Muscle of leg (tissue), 3 donors: ENCODE measurements at regions not wholly inside any gene's neighbourhood (a gene's known extent, or its start where the extent isn't known, plus 50 kb on each side); places are given as distances from the start of the nearest gene placed in this dataset.

Source experiments
- DNase-seq: peaks from one replicate; pipeline ENCODE4 v3.0.0; 2013
- H3K27ac ChIP-seq: one replicate; pipeline ENCODE4 v1.5.1; 2013; ENCODE audit warnings: mild to moderate bottlenecking, low read length, control low read depth
- H3K27me3 ChIP-seq: one replicate; pipeline ENCODE4 v1.6.1; 2013; ENCODE audit warnings: low read length; ENCODE audit not compliant: control insufficient read depth, insufficient read depth
- H3K36me3 ChIP-seq: one replicate; pipeline ENCODE4 v1.6.1; 2013; ENCODE audit warnings: low read length; ENCODE audit not compliant: control insufficient read depth, insufficient read depth
- H3K4me1 ChIP-seq: one replicate; pipeline ENCODE4 v1.6.1; 2013; ENCODE audit warnings: low read length; ENCODE audit not compliant: control insufficient read depth, insufficient read depth
- H3K4me3 ChIP-seq: one replicate; pipeline ENCODE4 v1.5.1; 2013; ENCODE audit warnings: low read length, control low read depth
- H3K9me3 ChIP-seq: replicated peaks from 2 replicates; pipeline ENCODE4 v1.6.1; 2013; ENCODE audit warnings: low read depth, low read length; ENCODE audit not compliant: control insufficient read depth
- WGBS: methylation state at CpG from one replicate; pipeline ENCODE4 v1.1.5; 2013; ENCODE audit warnings: missing lambda C conversion rate; ENCODE audit not compliant: insufficient coverage; 5-methylcytosine and 5-hydroxymethylcytosine counted together

DNA sequence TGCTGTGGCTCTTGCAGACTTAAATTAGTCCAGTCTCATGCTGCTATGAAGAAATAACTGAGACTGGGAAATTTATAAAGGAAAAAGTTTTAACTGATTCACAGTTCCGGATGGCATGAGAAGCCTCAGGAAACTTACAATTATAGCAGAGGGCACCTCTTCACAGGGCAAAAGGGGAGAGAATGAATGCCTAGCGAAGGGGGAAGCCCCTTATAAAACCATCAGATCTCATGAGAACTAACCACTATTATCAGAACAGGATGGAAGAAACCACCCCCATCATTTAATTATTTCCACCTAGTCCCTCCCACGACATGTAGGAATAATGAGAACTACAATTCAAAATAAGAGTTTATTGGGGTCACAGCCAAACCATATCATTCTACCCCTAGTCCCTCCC is 91.4 kb downstream of the GPR174 start:
- no peak for DNase-seq
- Histone ChIP-seq H3K27me3 (peaks cover 7% of the 10 kb centered on the region), H3K36me3 (no peaks in the 10 kb centered on the region), H3K4me1 (no peaks in the 10 kb centered on the region), H3K27ac (no peak overlapping the region), H3K4me3 (no peak overlapping the region), H3K9me3 (no peaks in the 10 kb centered on the region)
- 100% methylated on average over 1 of the region's 3 CpGs for WGBS

DNA sequence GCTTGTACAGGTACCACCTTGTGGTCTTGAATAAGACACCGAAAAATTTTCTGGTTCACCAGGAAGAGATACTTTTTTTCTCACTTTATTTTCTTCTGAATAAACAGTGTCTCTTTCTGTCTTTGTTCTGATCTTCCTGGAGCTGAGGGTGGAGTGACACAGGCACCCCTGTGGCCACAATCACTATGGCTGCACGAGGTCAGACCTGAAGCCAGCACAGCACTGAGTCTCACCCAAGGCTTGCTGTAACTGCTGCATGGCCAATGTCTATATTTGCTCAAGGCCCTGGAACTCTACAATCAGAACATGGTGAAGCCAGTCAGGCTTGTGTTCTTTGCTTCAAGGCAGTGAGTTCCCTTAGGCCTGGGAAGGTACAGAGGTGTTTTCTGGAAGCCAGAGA is 87.2 kb downstream of the GPR174 start:
- Histone ChIP-seq H3K27ac (no peak overlapping the region), H3K9me3 (no peaks in the 10 kb centered on the region), H3K4me1 (no peaks in the 10 kb centered on the region), H3K4me3 (no peak overlapping the region), H3K27me3 (peaks cover 2% of the 10 kb centered on the region), H3K36me3 (no peaks in the 10 kb centered on the region)
- DNase-seq, result no peak
- 50% methylated on average over 1 of the region's 2 CpGs for WGBS
